ENCODE measurements at regions not wholly inside any gene's neighbourhood (a gene's known extent, or its start where the extent isn't known, plus 50 kb on each side); places are given as distances from the start of the nearest gene placed in this dataset.

DNA sequence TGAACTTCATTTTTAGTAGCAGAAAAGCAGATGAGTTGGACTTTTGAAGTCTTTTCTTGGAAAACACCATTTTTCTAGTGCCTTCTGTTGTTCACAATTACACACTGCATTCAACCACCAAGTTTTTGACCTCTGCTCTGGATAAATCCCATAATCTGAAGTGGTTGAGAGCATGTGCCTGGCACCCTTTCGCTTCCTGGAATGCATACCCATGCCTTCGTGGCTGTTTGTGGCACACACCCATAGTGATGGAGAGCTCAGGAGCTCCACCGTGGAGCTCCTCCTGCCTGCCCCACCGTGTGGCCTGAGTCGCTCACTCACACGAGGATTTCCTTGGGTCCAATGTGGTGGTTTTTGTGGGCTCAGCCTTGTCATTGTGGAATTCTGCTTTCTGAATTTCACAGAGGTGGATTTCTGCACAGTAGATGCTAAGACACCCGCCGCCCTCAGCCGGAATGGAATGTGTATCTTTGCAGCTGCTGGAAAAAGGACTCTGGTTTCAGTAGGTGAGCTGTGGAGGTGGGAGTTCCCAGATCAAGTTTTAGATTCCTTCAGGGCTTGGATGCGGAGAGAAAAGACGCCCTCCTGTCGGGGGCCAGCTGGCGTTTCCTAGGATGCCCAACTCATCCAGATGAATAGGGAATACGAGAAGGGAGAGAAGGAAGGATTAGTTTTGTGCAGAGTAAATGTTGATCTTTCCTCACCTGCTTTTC is 500.4 kb downstream of the IRX1 start:
- TF ChIP-seq ZNF384 (IDR thresholded peaks at IDR 0.05) (no peak), LEF1 (IDR thresholded peaks at IDR 0.05; ENCODE audit: borderline replicate concordance) (no peak), FOXA1 (IDR thresholded peaks at IDR 0.05) (no peak), FOXM1 (IDR thresholded peaks at IDR 0.05; ENCODE audit: borderline replicate concordance) (no peak), HDGF (IDR thresholded peaks at IDR 0.05; ENCODE audit: borderline replicate concordance) (no peak), ARNT (IDR thresholded peaks at IDR 0.05) (no peak), SP1 (IDR thresholded peaks at IDR 0.05) (no peak)

All from HEK293T (cell line).